ENCODE measurements at regions not wholly inside any gene's neighbourhood (a gene's known extent, or its start where the extent isn't known, plus 50 kb on each side); places are given as distances from the start of the nearest gene placed in this dataset.
"Not testable (repeated sequence)": the region's sequence is repeated elsewhere in the genome, so short reads cannot be mapped to it uniquely, and the experiment has no call there.

GRCh38 chr9:12318732-12319685, 374.2 kb upstream of the TYRP1 start:
- peak; percentile 62 for DNase-seq (ENCODE audit: low read depth)
- no peak for TF ChIP-seq CTCF (conservative IDR thresholded peaks at IDR 0.05; ENCODE audit: low read depth, low read length)
- H3K4me3 ChIP-seq (ENCODE audit: low read length) = no peak overlapping the region

GRCh38 chr9:12329623-12329985, 363.6 kb upstream of the TYRP1 start:
- H3K4me3 ChIP-seq (ENCODE audit: low read length) = no peak overlapping the region
- TF ChIP-seq CTCF (conservative IDR thresholded peaks at IDR 0.05; ENCODE audit: low read depth, low read length) = no peak
- no peak for DNase-seq (ENCODE audit: low read depth)

DNA sequence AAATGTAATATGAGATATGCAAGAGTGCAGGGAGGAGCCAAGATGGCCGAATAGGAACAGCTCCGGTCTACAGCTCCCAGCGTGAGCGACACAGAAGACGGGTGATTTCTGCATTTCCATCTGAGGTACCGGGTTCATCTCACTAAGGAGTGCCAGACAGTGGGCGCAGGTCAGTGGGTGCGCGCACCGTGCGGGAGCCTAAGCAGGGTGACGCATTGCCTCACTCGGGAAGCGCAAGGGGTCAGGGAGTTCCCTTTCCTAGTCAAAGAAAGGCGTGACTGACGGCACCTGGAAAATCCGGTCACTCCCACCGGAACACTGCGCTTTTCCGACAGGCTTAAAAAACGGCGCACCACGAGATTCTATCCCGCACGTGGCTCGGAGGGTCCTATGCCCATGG, 359.2 kb upstream of the TYRP1 start:
- not testable (repeated sequence) for DNase-seq (ENCODE audit: low read depth); H3K4me3 ChIP-seq (ENCODE audit: low read length)

DNA sequence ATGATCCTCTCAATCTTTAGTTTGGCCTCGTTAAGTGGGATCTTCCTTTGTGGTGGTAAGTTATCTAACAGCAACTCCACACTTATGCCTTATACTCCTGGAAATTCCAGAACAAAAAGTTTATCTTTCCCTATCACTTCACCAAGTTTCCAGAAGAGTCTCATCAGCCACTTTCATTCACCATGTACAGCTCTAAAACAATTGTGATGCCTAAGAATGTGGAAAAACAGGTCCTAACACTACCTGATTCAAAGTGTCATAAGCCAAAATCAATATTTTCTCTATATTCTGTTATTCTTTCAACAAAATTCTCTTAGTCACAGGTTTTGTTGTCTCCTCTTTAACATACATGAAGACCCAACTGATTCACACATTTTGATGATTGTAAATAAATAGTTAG, 342.4 kb upstream of the TYRP1 start:
- TF ChIP-seq CTCF (conservative IDR thresholded peaks at IDR 0.05; ENCODE audit: low read depth, low read length) = no peak
- no peak overlapping the region for H3K4me3 ChIP-seq (ENCODE audit: low read length)
- DNase-seq (ENCODE audit: low read depth) = no peak

- H3K4me3 ChIP-seq (ENCODE audit: low read length) = no peak overlapping the region
- DNase-seq (ENCODE audit: low read depth) = no peak
- no peak for TF ChIP-seq CTCF (conservative IDR thresholded peaks at IDR 0.05; ENCODE audit: low read depth, low read length)
Observed at GRCh38 chr9:12351293-12352044, 341.7 kb upstream of the TYRP1 start.

GRCh38 chr9:12352045-12352315, 341.2 kb upstream of the TYRP1 start:
- DNase-seq (ENCODE audit: low read depth) = no peak
- no peak for TF ChIP-seq CTCF (conservative IDR thresholded peaks at IDR 0.05; ENCODE audit: low read depth, low read length)
- H3K4me3 ChIP-seq (ENCODE audit: low read length) = no peak overlapping the region

GRCh38 chr9:12363439-12363838, 329.7 kb upstream of the TYRP1 start:
- DNase-seq (ENCODE audit: low read depth) = no peak
- no peak for TF ChIP-seq CTCF (conservative IDR thresholded peaks at IDR 0.05; ENCODE audit: low read depth, low read length)

More at GRCh38 chr9:12363439-12363838, 329.7 kb upstream of the TYRP1 start:
- H3K4me3 ChIP-seq (ENCODE audit: low read length) = no peak overlapping the region

All from retinal pigment epithelial cell (primary cell).